GM19455 (cell line): ENCODE measurements at regions not wholly inside any gene's neighbourhood (a gene's known extent, or its start where the extent isn't known, plus 50 kb on each side); places are given as distances from the start of the nearest gene placed in this dataset.
"Not testable (repeated sequence)": the region's sequence is repeated elsewhere in the genome, so short reads cannot be mapped to it uniquely, and the experiment has no call there.

Source experiments
- ATAC-seq: cut with Tn5 transposase; IDR thresholded peaks from one replicate; pipeline ENCODE4 v1.9.1; 2021; ENCODE audit not compliant: unreplicated experiment

- ATAC-seq = no peak
Measured at GRCh38 chr9:82489201-82489821, 500.7 kb downstream of the SPATA31D1 start.

GRCh38 chr9:82490019-82490499, 501.5 kb downstream of the SPATA31D1 start:
- no peak for ATAC-seq

- not testable (repeated sequence) for ATAC-seq
Measured at GRCh38 chr9:82490821-82491220, 502.2 kb downstream of the SPATA31D1 start.

- no peak for ATAC-seq
Measured at GRCh38 chr9:82491604-82492003, 503.0 kb downstream of the SPATA31D1 start.

GRCh38 chr9:82492274-82492673, 503.7 kb downstream of the SPATA31D1 start:
- no peak for ATAC-seq

- no peak for ATAC-seq
Measured at GRCh38 chr9:82495884-82496777, 507.6 kb downstream of the SPATA31D1 start.

- ATAC-seq = no peak
Measured at GRCh38 chr9:82498541-82499317, 510.2 kb downstream of the SPATA31D1 start.

GRCh38 chr9:82499337-82499736, 510.8 kb downstream of the SPATA31D1 start:
- ATAC-seq = no peak

GRCh38 chr9:82504620-82505019, 516.0 kb downstream of the SPATA31D1 start:
- ATAC-seq = no peak

- no peak for ATAC-seq
Measured at GRCh38 chr9:82511626-82512025, 523.1 kb downstream of the SPATA31D1 start.

GRCh38 chr9:82512728-82513127, 524.2 kb downstream of the SPATA31D1 start:
- no peak for ATAC-seq

GRCh38 chr9:82513242-82513751, 524.7 kb downstream of the SPATA31D1 start:
- no peak for ATAC-seq

- no peak for ATAC-seq
Measured at GRCh38 chr9:82513976-82514735, 525.6 kb downstream of the SPATA31D1 start.

- no peak for ATAC-seq
Measured at GRCh38 chr9:82518868-82519267, 530.3 kb downstream of the SPATA31D1 start.

GRCh38 chr9:82519332-82519731, 530.8 kb downstream of the SPATA31D1 start:
- no peak for ATAC-seq

- ATAC-seq = no peak
Measured at GRCh38 chr9:82524407-82524806, 535.8 kb downstream of the SPATA31D1 start.

GRCh38 chr9:82526577-82526976, 536.4 kb downstream of the RASEF start:
- ATAC-seq = no peak

GRCh38 chr9:82531795-82532194, 531.1 kb downstream of the RASEF start:
- ATAC-seq = no peak

- no peak for ATAC-seq
Measured at GRCh38 chr9:82532504-82533180, 530.3 kb downstream of the RASEF start.

GRCh38 chr9:82535432-82535998, 527.4 kb downstream of the RASEF start:
- ATAC-seq = no peak
